GM12875 (cell line): ENCODE measurements at regions not wholly inside any gene's neighbourhood (a gene's known extent, or its start where the extent isn't known, plus 50 kb on each side); places are given as distances from the start of the nearest gene placed in this dataset.
"Not testable (repeated sequence)": the region's sequence is repeated elsewhere in the genome, so short reads cannot be mapped to it uniquely, and the experiment has no call there.

ENCODE experiments used
- H3K4me3 ChIP-seq: one replicate; pipeline ENCODE4 v1.5.1; 2011; ENCODE audit warnings: low read depth, low read length, control low read depth
- CTCF ChIP-seq: IDR thresholded peaks from 2 replicates; pipeline ENCODE4 v1.5.1; 2011; ENCODE audit warnings: low read depth, mild to moderate bottlenecking, control low read depth, inconsistent platforms, low read length, moderate library complexity, borderline replicate concordance; ENCODE audit not compliant: insufficient read depth

DNA sequence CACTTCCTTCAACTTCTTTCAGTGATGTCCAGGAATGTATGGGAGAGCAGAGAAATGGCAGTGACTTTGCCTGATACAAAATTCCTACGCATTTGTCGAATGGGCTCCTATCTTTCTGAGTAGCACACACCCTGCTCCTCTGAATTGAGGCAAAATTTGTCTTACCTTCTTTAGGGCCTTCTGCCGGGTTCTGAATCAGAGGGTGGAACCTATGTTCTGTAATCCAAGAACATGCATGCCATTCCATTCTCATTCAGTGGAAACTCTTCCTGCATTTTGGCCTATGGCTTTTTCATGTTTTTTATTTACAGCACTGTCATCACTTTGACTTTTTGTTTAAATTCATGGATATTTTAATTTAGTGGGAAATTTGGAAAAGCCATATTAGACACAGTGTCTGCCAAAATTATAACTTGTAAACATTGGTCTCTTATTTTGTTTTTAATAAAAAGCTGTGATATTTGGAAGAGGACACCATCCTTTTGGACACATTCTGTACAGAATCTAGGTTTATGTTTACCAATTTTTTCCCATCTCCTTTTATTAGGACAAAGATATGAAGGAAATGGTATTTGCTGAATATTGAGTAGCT lies 402.2 kb upstream of the FAR2 start:
- no peak overlapping the region for H3K4me3 ChIP-seq
- TF ChIP-seq CTCF, result no peak

DNA sequence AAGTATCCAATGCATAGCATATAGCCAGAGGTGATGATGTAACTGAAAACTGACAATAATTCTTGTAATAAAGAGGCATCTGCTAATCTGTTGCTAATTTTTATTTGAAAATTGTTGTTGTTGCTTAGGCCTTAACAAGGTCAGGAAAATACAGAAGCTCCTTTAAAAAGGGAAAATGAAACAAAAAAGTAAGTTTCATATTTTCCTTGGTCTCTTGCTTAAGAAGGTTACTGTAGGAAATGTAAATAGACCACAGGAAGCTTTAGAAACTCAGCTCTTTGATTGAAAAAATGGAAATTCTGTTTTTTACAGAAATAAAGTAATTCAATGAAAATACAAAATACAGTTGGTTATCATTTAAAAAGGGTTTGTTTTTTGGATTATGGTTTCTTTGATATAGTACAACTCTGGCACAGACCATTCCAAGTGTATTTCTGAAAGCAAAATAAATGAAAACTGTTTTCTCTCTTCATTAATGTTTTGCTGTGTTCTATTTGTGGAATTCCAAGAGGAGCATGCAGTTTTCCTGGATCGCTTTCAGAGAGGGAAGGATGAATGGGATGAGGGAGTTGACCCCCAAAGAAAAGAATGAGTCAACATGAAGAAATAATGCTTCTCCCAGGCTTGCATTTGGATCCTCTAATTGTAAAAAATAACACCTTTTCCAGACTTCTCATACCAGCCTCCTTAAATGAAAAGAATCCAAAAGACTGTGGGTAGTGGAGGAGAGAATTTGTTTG lies 398.0 kb upstream of the FAR2 start:
- no peak for TF ChIP-seq CTCF
- no peak overlapping the region for H3K4me3 ChIP-seq

DNA sequence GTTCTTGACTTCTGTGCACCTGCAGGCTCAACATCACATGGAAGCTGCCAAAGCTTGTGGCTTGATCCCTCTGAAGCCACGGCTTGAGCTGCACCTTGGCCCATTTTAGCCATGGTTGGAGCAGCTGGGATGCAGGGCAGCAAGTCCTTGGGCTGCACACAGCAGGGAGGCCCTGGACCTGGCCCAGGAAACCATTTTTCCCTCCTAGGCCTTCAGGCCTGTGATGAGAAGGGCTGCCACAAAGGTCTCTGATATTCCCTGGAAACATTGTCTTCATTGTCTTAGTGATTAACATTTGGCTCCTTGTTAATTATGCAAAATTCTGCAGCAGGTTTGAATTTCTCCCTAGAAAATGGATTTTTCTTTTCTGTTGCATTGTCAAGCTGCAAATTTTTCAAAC lies 394.1 kb upstream of the FAR2 start:
- TF ChIP-seq CTCF, result no peak
- no peak overlapping the region for H3K4me3 ChIP-seq

- H3K4me3 ChIP-seq, result no peak overlapping the region
- TF ChIP-seq CTCF, result no peak
These were observed 389.7 kb upstream of the FAR2 start for GRCh38 chr12:28759333-28759732.

DNA sequence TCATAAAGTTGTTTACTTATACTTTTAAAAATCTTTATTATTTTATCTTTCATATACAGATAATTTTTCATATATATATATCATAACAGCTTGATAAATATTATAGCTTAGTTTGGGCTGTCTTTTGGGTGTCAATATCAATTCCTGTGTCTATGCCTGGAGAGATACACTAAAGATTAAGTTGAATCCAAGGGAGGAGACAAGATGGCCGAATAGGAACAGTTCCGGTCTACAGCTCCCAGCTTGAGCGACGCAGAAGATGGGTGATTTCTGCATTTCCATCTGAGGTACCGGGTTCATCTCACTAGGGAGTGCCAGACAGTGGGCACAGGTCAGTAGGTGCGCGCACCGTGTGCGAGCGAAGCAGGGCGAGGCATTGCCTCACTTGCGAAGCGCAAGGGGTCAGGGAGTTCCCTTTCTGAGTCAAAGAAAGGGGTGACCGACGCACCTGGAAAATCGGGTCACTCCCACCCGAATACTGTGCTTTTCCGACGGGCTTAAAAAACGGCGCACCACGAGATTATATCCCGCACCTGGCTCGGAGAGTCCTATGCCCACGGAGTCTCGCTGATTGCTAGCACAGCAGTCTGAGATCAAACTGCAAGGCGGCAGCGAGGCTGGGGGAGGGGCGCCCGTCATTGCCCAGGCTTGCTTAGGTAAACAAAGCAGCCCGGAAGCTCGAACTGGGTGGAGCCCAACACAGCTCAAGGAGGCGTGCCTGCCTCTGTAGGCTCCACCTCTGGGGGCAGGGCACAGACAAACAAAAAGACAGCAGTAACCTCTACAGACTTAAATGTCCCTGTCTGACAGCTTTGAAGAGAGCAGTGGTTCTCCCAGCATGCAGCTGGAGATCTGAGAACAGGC lies 388.8 kb upstream of the FAR2 start:
- H3K4me3 ChIP-seq, result not testable (repeated sequence)

GRCh38 chr12:28761897-28762296 lies 387.2 kb upstream of the FAR2 start:
- H3K4me3 ChIP-seq, result not testable (repeated sequence)

DNA sequence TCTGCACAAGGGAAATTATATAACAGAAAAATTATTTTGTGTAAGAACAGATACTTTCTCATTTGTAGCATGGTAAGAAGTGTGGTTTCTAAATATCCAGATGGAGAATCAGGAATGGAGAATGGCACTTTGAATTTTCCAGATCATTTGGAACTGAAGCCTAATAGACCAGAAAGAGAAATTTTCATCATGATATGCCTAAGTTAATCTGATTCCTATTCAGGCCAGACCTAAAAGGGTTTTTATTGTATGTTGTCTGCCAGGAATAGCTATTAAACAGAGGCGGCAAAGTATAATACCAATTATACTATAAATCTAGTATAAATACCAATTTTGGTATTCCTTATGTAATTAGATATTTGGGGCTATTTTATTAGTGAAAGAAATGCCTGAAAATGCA lies 382.7 kb upstream of the FAR2 start:
- no peak for TF ChIP-seq CTCF
- no peak overlapping the region for H3K4me3 ChIP-seq

DNA sequence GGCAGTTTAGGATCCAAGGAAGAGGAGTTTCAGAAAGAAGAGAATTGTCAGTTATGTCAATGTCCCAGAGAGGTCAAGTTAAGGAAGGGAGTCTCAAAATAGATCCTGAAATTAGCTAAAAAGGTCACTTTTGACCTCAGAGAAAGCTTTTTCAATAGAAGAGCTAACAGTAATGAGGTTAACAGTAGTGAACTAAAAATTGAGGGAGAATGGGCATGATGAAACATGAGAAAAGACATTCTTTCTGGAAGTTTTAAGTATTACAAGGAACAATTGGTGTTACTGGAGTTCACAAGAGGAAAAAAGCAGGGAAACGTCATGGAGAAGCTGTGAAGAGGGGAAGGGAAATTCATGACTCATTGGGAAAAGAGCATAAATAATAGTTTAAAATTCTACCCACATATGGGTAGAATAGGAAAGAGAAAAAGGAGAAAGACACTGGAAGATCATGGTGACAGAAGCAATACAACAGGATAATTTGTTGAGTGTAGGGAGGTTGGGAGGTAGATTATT lies 381.2 kb upstream of the FAR2 start:
- H3K4me3 ChIP-seq, result no peak overlapping the region
- no peak for TF ChIP-seq CTCF
